ENCODE measurements at regions not wholly inside any gene's neighbourhood (a gene's known extent, or its start where the extent isn't known, plus 50 kb on each side); places are given as distances from the start of the nearest gene placed in this dataset.

DNA sequence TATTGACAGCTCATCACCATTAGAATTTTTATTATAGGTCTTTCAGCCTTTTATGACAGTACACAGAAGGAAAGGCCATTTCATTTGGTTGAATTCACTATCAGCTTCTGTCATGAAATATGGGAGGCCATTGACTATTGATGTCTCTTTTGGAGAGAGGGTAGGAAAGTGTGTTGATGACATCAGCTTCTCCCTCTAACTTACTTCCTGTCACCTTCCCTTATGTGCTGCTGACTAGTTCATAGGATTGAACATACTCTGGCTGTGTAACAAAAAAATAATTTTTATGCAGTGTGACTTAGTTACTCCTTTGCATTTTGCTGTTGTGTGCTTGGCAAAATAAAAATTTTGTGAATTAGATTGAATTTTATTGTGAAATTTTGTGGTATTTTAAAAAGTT lies 769.2 kb downstream of the METTL15 start:
- Mint-ChIP-seq H3K27me3 (ENCODE audit: insufficient read depth, unreplicated experiment) (no peaks in the 10 kb centered on the region), H3K9me3 (ENCODE audit: unreplicated experiment) (no peaks in the 10 kb centered on the region), H3K4me1 (ENCODE audit: low read depth, unreplicated experiment) (no peaks in the 10 kb centered on the region), H3K36me3 (ENCODE audit: insufficient read depth, unreplicated experiment) (no peaks in the 10 kb centered on the region), H3K27ac (ENCODE audit: unreplicated experiment) (no peak overlapping the region), H3K4me3 (ENCODE audit: unreplicated experiment) (no peak overlapping the region)
- H3K36me3 ChIP-seq (ENCODE audit: control insufficient read depth, insufficient read depth, low read length), result no peaks in the 10 kb centered on the region
- no peaks in the 10 kb centered on the region for H3K27me3 ChIP-seq (replicated peaks; ENCODE audit: control insufficient read depth, insufficient read depth, low read length)
- H3K9me3 ChIP-seq, result no peaks in the 10 kb centered on the region
- no peak for DNase-seq
- intact Hi-C loops (cut with micrococcal nuclease; ENCODE audit: unreplicated experiment), result no loop called here
- ChIA-PET POLR2A (no interaction called here), CTCF (no interaction called here)
- H3K4me1 ChIP-seq, result no peaks in the 10 kb centered on the region
- no peak overlapping the region for H3K4me3 ChIP-seq (ENCODE audit: low read depth, low read length)
- TF ChIP-seq CTCF (IDR thresholded peaks at IDR 0.05; ENCODE audit: insufficient read depth in 1 of 2, low read depth in 1 of 2, low read length in 1 of 2, severe bottlenecking in 1 of 2, unreplicated experiment in 1 of 2), result no peak
- no TSS peak for BruUV-seq (replicated peaks)

GRCh38 chr11:28874706-28875105 lies 766.5 kb downstream of the METTL15 start:
- no peak for DNase-seq
- no peak for TF ChIP-seq CTCF (IDR thresholded peaks at IDR 0.05; ENCODE audit: insufficient read depth in 1 of 2, low read depth in 1 of 2, low read length in 1 of 2, severe bottlenecking in 1 of 2, unreplicated experiment in 1 of 2)
- no peak overlapping the region for H3K27ac Mint-ChIP-seq (ENCODE audit: unreplicated experiment)
- H3K4me3 Mint-ChIP-seq (ENCODE audit: unreplicated experiment), result no peak overlapping the region
- H3K27me3 Mint-ChIP-seq (ENCODE audit: insufficient read depth, unreplicated experiment), result no peaks in the 10 kb centered on the region
- Histone ChIP-seq H3K4me3 (ENCODE audit: low read depth, low read length) (no peak overlapping the region), H3K9me3 (no peaks in the 10 kb centered on the region), H3K36me3 (ENCODE audit: control insufficient read depth, insufficient read depth, low read length) (no peaks in the 10 kb centered on the region), H3K27me3 (replicated peaks; ENCODE audit: control insufficient read depth, insufficient read depth, low read length) (no peaks in the 10 kb centered on the region), H3K4me1 (no peaks in the 10 kb centered on the region)
- ChIA-PET CTCF (no interaction called here), POLR2A (no interaction called here)
- intact Hi-C loops (cut with micrococcal nuclease; ENCODE audit: unreplicated experiment), result no loop called here
- H3K4me1 Mint-ChIP-seq (ENCODE audit: low read depth, unreplicated experiment), result no peaks in the 10 kb centered on the region
- H3K36me3 Mint-ChIP-seq (ENCODE audit: insufficient read depth, unreplicated experiment), result no peaks in the 10 kb centered on the region
- BruUV-seq (replicated peaks), result no TSS peak
- no peaks in the 10 kb centered on the region for H3K9me3 Mint-ChIP-seq (ENCODE audit: unreplicated experiment)

DNA sequence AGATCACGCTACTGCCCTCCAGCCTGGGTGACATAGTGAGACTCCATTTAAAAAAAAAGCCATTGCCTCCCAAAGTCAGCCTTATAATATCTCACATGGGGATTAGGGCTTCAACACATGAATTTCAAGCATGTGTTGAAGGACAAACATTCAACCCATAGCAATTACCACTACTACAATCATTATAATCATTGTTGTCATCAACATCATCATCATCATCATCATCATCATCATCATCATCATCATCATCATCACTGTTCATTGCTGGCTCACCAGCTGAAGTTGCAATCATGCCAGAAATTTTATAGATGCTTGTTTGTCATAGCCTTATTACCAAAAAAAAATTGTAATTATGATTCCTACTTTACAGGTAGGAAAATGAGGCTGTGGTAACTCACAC lies 762.9 kb downstream of the METTL15 start:
- intact Hi-C loops (cut with micrococcal nuclease; ENCODE audit: unreplicated experiment), result no loop called here
- H3K4me1 Mint-ChIP-seq (ENCODE audit: low read depth, unreplicated experiment), result no peaks in the 10 kb centered on the region
- Histone ChIP-seq H3K4me3 (ENCODE audit: low read depth, low read length) (no peak overlapping the region), H3K4me1 (no peaks in the 10 kb centered on the region), H3K9me3 (no peaks in the 10 kb centered on the region), H3K36me3 (ENCODE audit: control insufficient read depth, insufficient read depth, low read length) (no peaks in the 10 kb centered on the region), H3K27me3 (replicated peaks; ENCODE audit: control insufficient read depth, insufficient read depth, low read length) (no peaks in the 10 kb centered on the region)
- no peaks in the 10 kb centered on the region for H3K36me3 Mint-ChIP-seq (ENCODE audit: insufficient read depth, unreplicated experiment)
- BruUV-seq (replicated peaks), result no TSS peak
- no peak overlapping the region for H3K4me3 Mint-ChIP-seq (ENCODE audit: unreplicated experiment)
- no peak overlapping the region for H3K27ac Mint-ChIP-seq (ENCODE audit: unreplicated experiment)
- ChIA-PET CTCF (no interaction called here), POLR2A (no interaction called here)
- DNase-seq, result no peak
- H3K27me3 Mint-ChIP-seq (ENCODE audit: insufficient read depth, unreplicated experiment), result no peaks in the 10 kb centered on the region
- no peak for TF ChIP-seq CTCF (IDR thresholded peaks at IDR 0.05; ENCODE audit: insufficient read depth in 1 of 2, low read depth in 1 of 2, low read length in 1 of 2, severe bottlenecking in 1 of 2, unreplicated experiment in 1 of 2)
- H3K9me3 Mint-ChIP-seq (ENCODE audit: unreplicated experiment), result no peaks in the 10 kb centered on the region

All from Caco-2 (cell line).